ENCODE measurements at regions not wholly inside any gene's neighbourhood (a gene's known extent, or its start where the extent isn't known, plus 50 kb on each side); places are given as distances from the start of the nearest gene placed in this dataset.

- Histone ChIP-seq H3K9me3 (ENCODE audit: control insufficient read depth in 4 of 4, low read length in 3 of 4) (peaks cover 0 to 8% (median 0%) of the 10 kb centered on the region in 4 donors), H3K36me3 (ENCODE audit: control insufficient read depth in 4 of 4, insufficient read depth in 3 of 4, low read depth in 1 of 4, low read length in 3 of 4) (no peaks in the 10 kb centered on the region), H3K9ac (ENCODE audit: low read depth in 1 of 2, low read length in 2 of 2) (no peak overlapping the region), H3K27me3 (ENCODE audit: control insufficient read depth in 4 of 4, insufficient read depth in 4 of 4, low read length in 3 of 4) (no peaks in the 10 kb centered on the region), H3K4me1 (ENCODE audit: control insufficient read depth in 4 of 4, insufficient read depth in 4 of 4, low read length in 3 of 4) (no peaks in the 10 kb centered on the region), H3K4me3 (ENCODE audit: low read depth in 1 of 3, low read length in 3 of 3) (no peak overlapping the region), H3K27ac (ENCODE audit: low read depth in 1 of 2, low read length in 2 of 2) (no peak overlapping the region)
- no peak for DNase-seq (ENCODE audit: low spot score)
- WGBS, result 83% methylated on average over 5 of the region's 5 CpGs
- no peak for TF ChIP-seq ZBTB33 (IDR thresholded peaks at IDR 0.05)
- no peak for TF ChIP-seq GABPA (IDR thresholded peaks at IDR 0.05 in 1 of 2, conservative IDR thresholded peaks at IDR 0.05 in 1 of 2)
Measured at GRCh38 chr18:4578449-4578848, 123.3 kb upstream of the DLGAP1 start.

- no peak overlapping the region for H3K4me3 ChIP-seq (ENCODE audit: low read depth in 1 of 3, low read length in 3 of 3)
- no peak overlapping the region for H3K27ac ChIP-seq (ENCODE audit: low read depth in 1 of 2, low read length in 2 of 2)
- peaks cover 0 to 8% (median 0%) of the 10 kb centered on the region in 4 donors for H3K9me3 ChIP-seq (ENCODE audit: control insufficient read depth in 4 of 4, low read length in 3 of 4)
- no peak overlapping the region for H3K9ac ChIP-seq (ENCODE audit: low read depth in 1 of 2, low read length in 2 of 2)
- DNase-seq (ENCODE audit: low spot score), result no peak
- no peaks in the 10 kb centered on the region for H3K36me3 ChIP-seq (ENCODE audit: control insufficient read depth in 4 of 4, insufficient read depth in 3 of 4, low read depth in 1 of 4, low read length in 3 of 4)
- no peaks in the 10 kb centered on the region for H3K4me1 ChIP-seq (ENCODE audit: control insufficient read depth in 4 of 4, insufficient read depth in 4 of 4, low read length in 3 of 4)
- WGBS, result 60% methylated on average over 3 of the region's 3 CpGs
- TF ChIP-seq TAF1 (conservative IDR thresholded peaks at IDR 0.05), result no peak
- no peak for TF ChIP-seq ZBTB33 (IDR thresholded peaks at IDR 0.05)
- no peak for TF ChIP-seq SP1 (IDR thresholded peaks at IDR 0.05)
- no peak for TF ChIP-seq JUND (IDR thresholded peaks at IDR 0.05)
- TF ChIP-seq FOXA2 (IDR thresholded peaks at IDR 0.05), result no peak
- H3K27me3 ChIP-seq (ENCODE audit: control insufficient read depth in 4 of 4, insufficient read depth in 4 of 4, low read length in 3 of 4), result no peaks in the 10 kb centered on the region
Measured at GRCh38 chr18:4573735-4574134, 118.6 kb upstream of the DLGAP1 start.

- 86% methylated on average over 3 of the region's 3 CpGs for WGBS
- no peaks in the 10 kb centered on the region for H3K36me3 ChIP-seq (ENCODE audit: control insufficient read depth in 4 of 4, insufficient read depth in 3 of 4, low read depth in 1 of 4, low read length in 3 of 4)
- no peak overlapping the region for H3K27ac ChIP-seq (ENCODE audit: low read depth in 1 of 2, low read length in 2 of 2)
- no peaks in the 10 kb centered on the region for H3K27me3 ChIP-seq (ENCODE audit: control insufficient read depth in 4 of 4, insufficient read depth in 4 of 4, low read length in 3 of 4)
- no peak overlapping the region for H3K4me3 ChIP-seq (ENCODE audit: low read depth in 1 of 3, low read length in 3 of 3)
- no peak for TF ChIP-seq ATF3 (IDR thresholded peaks at IDR 0.05)
- TF ChIP-seq HNF4G (IDR thresholded peaks at IDR 0.05), result no peak
- no peak for TF ChIP-seq NR2F2 (IDR thresholded peaks at IDR 0.05)
- no peak for TF ChIP-seq HNF4A (conservative IDR thresholded peaks at IDR 0.05)
- TF ChIP-seq FOXA2 (IDR thresholded peaks at IDR 0.05), result no peak
- TF ChIP-seq SP1 (IDR thresholded peaks at IDR 0.05), result no peak
- no peak for TF ChIP-seq REST (IDR thresholded peaks at IDR 0.05)
- no peak for TF ChIP-seq RAD21 (IDR thresholded peaks at IDR 0.05)
- TF ChIP-seq RXRA (IDR thresholded peaks at IDR 0.05), result no peak
- no peak for TF ChIP-seq GABPA (IDR thresholded peaks at IDR 0.05 in 1 of 2, conservative IDR thresholded peaks at IDR 0.05 in 1 of 2)
- no peak for TF ChIP-seq FOXA1 (IDR thresholded peaks at IDR 0.05)
- no peak for TF ChIP-seq TAF1 (conservative IDR thresholded peaks at IDR 0.05)
- TF ChIP-seq YY1 (IDR thresholded peaks at IDR 0.05), result no peak
- TF ChIP-seq ZBTB33 (IDR thresholded peaks at IDR 0.05), result no peak
- H3K9ac ChIP-seq (ENCODE audit: low read depth in 1 of 2, low read length in 2 of 2), result no peak overlapping the region
- H3K4me1 ChIP-seq (ENCODE audit: control insufficient read depth in 4 of 4, insufficient read depth in 4 of 4, low read length in 3 of 4), result no peaks in the 10 kb centered on the region
- peaks cover 0 to 2% (median 0%) of the 10 kb centered on the region in 4 donors for H3K9me3 ChIP-seq (ENCODE audit: control insufficient read depth in 4 of 4, low read length in 3 of 4)
- DNase-seq (ENCODE audit: low spot score), result no peak
Measured at GRCh38 chr18:4557502-4557901, 102.4 kb upstream of the DLGAP1 start.

Data from liver (tissue), 7 donors.